H1 (cell line): ENCODE measurements at regions not wholly inside any gene's neighbourhood (a gene's known extent, or its start where the extent isn't known, plus 50 kb on each side); places are given as distances from the start of the nearest gene placed in this dataset.
"Not testable (repeated sequence)": the region's sequence is repeated elsewhere in the genome, so short reads cannot be mapped to it uniquely, and the experiment has no call there.

Experiments used
- CTCF ChIA-PET: fragments of 300-600 bp; sonication (Branson Sonifier 250); formaldehyde crosslinking; loops from one replicate; lab custom pipeline; 2021; ENCODE audit not compliant: partially characterized antibody; lab: Charles Lee
- POLR2A ChIA-PET: fragments of 300-600 bp; sonication (Branson Sonifier 250); formaldehyde crosslinking; loops from one replicate; lab custom pipeline; 2021; ENCODE audit warnings: inconsistent platforms; ENCODE audit not compliant: partially characterized antibody; lab: Charles Lee
- DNase-seq, 2 experiments: peaks; one replicate each; pipeline versions ENCODE4 v3.0.0 to v3.0.0-alpha.2; 2010 to 2022; ENCODE audit warnings: low spot score in 2 of 2, low read depth in 1 of 2, mixed read lengths in 1 of 2
- FAIRE-seq: peaks from 2 replicates; lab custom pipeline; 2011; peaks lifted over from hg19 to GRCh38; lab: Jason Lieb, UNC
- H2AFZ ChIP-seq: 2 replicates; pipeline ENCODE4 v1.8.1; 2012; ENCODE audit warnings: low read length, inconsistent platforms
- H2AK5ac ChIP-seq: 2 replicates; pipeline ENCODE4 v1.6.1; 2013; ENCODE audit warnings: low read depth, low read length
- H2BK120ac ChIP-seq: replicated peaks from 2 replicates; pipeline ENCODE3; 2013; ENCODE audit warnings: low read depth, low read length, inconsistent platforms
- H2BK12ac ChIP-seq: 2 replicates; pipeline ENCODE4 v1.6.1; 2013; ENCODE audit warnings: low read depth, low read length
- H2BK15ac ChIP-seq: 2 replicates; pipeline ENCODE4 v1.6.1; 2013; ENCODE audit warnings: low read length
- H2BK20ac ChIP-seq: 2 replicates; pipeline ENCODE4 v1.6.1; 2013; ENCODE audit warnings: low read length
- H2BK5ac ChIP-seq: 2 replicates; pipeline ENCODE4 v1.6.1; 2013; ENCODE audit warnings: low read depth, low read length
- H3K14ac ChIP-seq: 2 replicates; pipeline ENCODE4 v1.6.1; 2013; ENCODE audit warnings: inconsistent platforms; ENCODE audit not compliant: insufficient read length
- H3K18ac ChIP-seq: 2 replicates; pipeline ENCODE4 v1.6.1; 2013; ENCODE audit warnings: low read length; ENCODE audit errors: extremely low read depth
- H3K23ac ChIP-seq: 2 replicates; pipeline ENCODE4 v1.6.1; 2013; ENCODE audit warnings: inconsistent platforms; ENCODE audit not compliant: insufficient read length
- H3K23me2 ChIP-seq: 2 replicates; pipeline ENCODE4 v1.6.1; 2013; ENCODE audit warnings: low read depth, low read length
- H3K27ac ChIP-seq: 2 replicates; pipeline ENCODE4 v1.6.1; 2011; ENCODE audit warnings: low read depth, low read length, inconsistent platforms
- H3K27me3 ChIP-seq, 4 experiments: replicated peaks in 1 of 4; 1 replicate in 1 of 4; 2 replicates in 3 of 4; pipeline versions ENCODE4 v1.6.1 to v1.8.1; 2011 to 2013; ENCODE audit warnings: low read length in 3 of 4, mild to moderate bottlenecking in 3 of 4, inconsistent platforms in 2 of 4, mixed read lengths in 2 of 4, moderate library complexity in 1 of 4; ENCODE audit not compliant: control insufficient read depth in 3 of 4, insufficient read depth in 3 of 4; ENCODE audit errors: extremely low read depth in 1 of 4
- H3K36me3 ChIP-seq, 4 experiments: 2 replicates each; pipeline versions ENCODE4 v1.6.1 to v1.8.1; 2011 to 2013; ENCODE audit warnings: mild to moderate bottlenecking in 4 of 4, low read length in 3 of 4, moderate library complexity in 2 of 4, control low read depth in 1 of 4, inconsistent platforms in 1 of 4; ENCODE audit not compliant: insufficient read depth in 4 of 4, control insufficient read depth in 2 of 4
- H3K4ac ChIP-seq: replicated peaks from 2 replicates; pipeline ENCODE3; 2013; ENCODE audit warnings: low read length, low read depth, mixed read lengths, inconsistent platforms; ENCODE audit not compliant: insufficient read length
- H3K4me1 ChIP-seq, 4 experiments: replicated peaks in 1 of 4; 1 replicate in 1 of 4; 2 replicates in 3 of 4; pipeline versions ENCODE4 v1.6.1 to v1.8.1; 2011 to 2013; ENCODE audit warnings: low read length in 3 of 4, inconsistent platforms in 2 of 4, mixed read lengths in 1 of 4; ENCODE audit not compliant: insufficient read depth in 4 of 4, control insufficient read depth in 3 of 4
- H3K4me2 ChIP-seq, 2 experiments: 2 replicates each; pipeline versions ENCODE4 v1.6.1 to v1.8.1; 2011 to 2013; ENCODE audit warnings: low read depth in 2 of 2, low read length in 2 of 2, control low read depth in 1 of 2, inconsistent platforms in 1 of 2, mild to moderate bottlenecking in 1 of 2; ENCODE audit not compliant: insufficient read depth in 1 of 2
- H3K4me3 ChIP-seq, 4 experiments: fragments of 200-600, 300-600 bp in 1 of 4; sonication (generic), shearing (Covaris generic), sonication (Bioruptor Twin) in 1 of 4; 2 replicates each; pipeline versions ENCODE4 v1.5.1 to v1.8.1; 2011 to 2016; ENCODE audit warnings: low read length in 4 of 4, low read depth in 3 of 4, control low read depth in 2 of 4, inconsistent platforms in 2 of 4, mild to moderate bottlenecking in 2 of 4, mixed read lengths in 1 of 4, moderate library complexity in 1 of 4; ENCODE audit not compliant: insufficient read depth in 2 of 4; ENCODE audit errors: extremely low read depth in 1 of 4
- H3K56ac ChIP-seq: replicated peaks from 2 replicates; pipeline ENCODE3; 2013; ENCODE audit warnings: low read depth, mild to moderate bottlenecking, mixed read lengths, low read length, inconsistent platforms; ENCODE audit not compliant: insufficient read length
- H3K79me1 ChIP-seq: 2 replicates; pipeline ENCODE4 v1.6.1; 2013; ENCODE audit warnings: low read depth, low read length, control low read depth
- H3K79me2 ChIP-seq, 2 experiments: 2 replicates each; pipeline versions ENCODE4 v1.6.1 to v1.8.1; 2012 to 2013; ENCODE audit warnings: low read length in 2 of 2, mild to moderate bottlenecking in 2 of 2, inconsistent platforms in 1 of 2; ENCODE audit not compliant: insufficient read depth in 2 of 2, control insufficient read depth in 1 of 2
- H3K9ac ChIP-seq, 4 experiments: replicated peaks in 1 of 4; 1 replicate in 1 of 4; 2 replicates in 3 of 4; pipeline versions ENCODE4 v1.6.1 to v1.8.1; 2011 to 2013; ENCODE audit warnings: low read depth in 3 of 4, low read length in 3 of 4, control low read depth in 2 of 4, mild to moderate bottlenecking in 2 of 4, moderate library complexity in 2 of 4, inconsistent platforms in 1 of 4; ENCODE audit errors: extremely low read depth in 1 of 4
- H3K9me3 ChIP-seq, 2 experiments: 2 replicates each; pipeline versions ENCODE4 v1.6.1 to v1.8.1; 2012 to 2013; ENCODE audit warnings: mild to moderate bottlenecking in 2 of 2, moderate library complexity in 2 of 2, control low read depth in 1 of 2, inconsistent platforms in 1 of 2, low read depth in 1 of 2, low read length in 1 of 2, mixed read lengths in 1 of 2; ENCODE audit not compliant: insufficient read depth in 2 of 2
- H4K20me1 ChIP-seq, 2 experiments: replicated peaks in 1 of 2; 2 replicates each; pipeline versions ENCODE3 to v1.8.1; 2011 to 2013; ENCODE audit warnings: inconsistent platforms in 2 of 2, low read length in 2 of 2, mild to moderate bottlenecking in 1 of 2; ENCODE audit not compliant: insufficient read depth in 2 of 2, control insufficient read depth in 1 of 2
- H4K5ac ChIP-seq: 2 replicates; pipeline ENCODE4 v1.6.1; 2013; ENCODE audit warnings: low read length, low read depth, mixed read lengths, inconsistent platforms; ENCODE audit not compliant: insufficient read length
- H4K8ac ChIP-seq: 2 replicates; pipeline ENCODE4 v1.8.0; 2013; ENCODE audit warnings: mild to moderate bottlenecking, moderate library complexity, low read length, inconsistent platforms; ENCODE audit not compliant: insufficient read depth; ENCODE audit errors: extremely low read depth
- H4K91ac ChIP-seq: replicated peaks from 2 replicates; pipeline ENCODE3; 2013; ENCODE audit warnings: low read length, mixed read lengths, inconsistent platforms; ENCODE audit not compliant: insufficient read length
- BRCA1 ChIP-seq: IDR thresholded peaks from 2 replicates; pipeline ENCODE4 v1.6.1; 2012; ENCODE audit warnings: low read depth, low read length, improper control_type of control experiment
- WGBS, 2 experiments: shearing (Covaris generic) in 1 of 2; methylation state at CpG; one replicate each; pipeline versions ENCODE4 v1.1.6 to v1.1.7; 2013 to 2015; ENCODE audit warnings: low lambda C conversion rate in 2 of 2, mixed read lengths in 2 of 2, inconsistent platforms in 1 of 2, low coverage in 1 of 2, missing lambda C conversion rate in 1 of 2; ENCODE audit not compliant: insufficient replicate concordance in 2 of 2, insufficient coverage in 1 of 2, insufficient read length in 1 of 2; ENCODE audit errors: extremely low coverage in 1 of 2, missing lambda C conversion rate in 1 of 2; 5-methylcytosine and 5-hydroxymethylcytosine counted together

- TF ChIP-seq BRCA1: no peak
Measured at GRCh38 chr12:19822476-19822875, 383.2 kb downstream of the AEBP2 start (continued).

GRCh38 chr12:19823326-19823725 is 384.0 kb downstream of the AEBP2 start:
- H3K4me2 ChIP-seq, H3K23ac ChIP-seq, H3K4ac ChIP-seq, H3K14ac ChIP-seq, DNase-seq, H3K27ac ChIP-seq, H3K18ac ChIP-seq, H4K8ac ChIP-seq, H3K23me2 ChIP-seq, H3K27me3 ChIP-seq, H3K4me1 ChIP-seq, H3K9me3 ChIP-seq, H2BK20ac ChIP-seq, H2BK5ac ChIP-seq, H3K36me3 ChIP-seq, H4K5ac ChIP-seq, H3K79me1 ChIP-seq, H3K79me2 ChIP-seq, H2BK12ac ChIP-seq, H2BK120ac ChIP-seq, H3K56ac ChIP-seq, FAIRE-seq, H4K20me1 ChIP-seq, H2AFZ ChIP-seq, H3K4me3 ChIP-seq, H4K91ac ChIP-seq, POLR2A ChIA-PET, H3K9ac ChIP-seq, H2AK5ac ChIP-seq, H2BK15ac ChIP-seq: not testable (repeated sequence)
- 96% methylated on average over 6 of the region's 6 CpGs; no CpG with 5 or more reads in 1 of the 2 experiments for WGBS, 2 experiments
- CTCF ChIA-PET: interaction anchor here (0.6 kb wide), 1 partner anchor 425 kb away, joined by 3 read pairs; no protein-coding TSS in a partner anchor
